ENCODE measurements at regions not wholly inside any gene's neighbourhood (a gene's known extent, or its start where the extent isn't known, plus 50 kb on each side); places are given as distances from the start of the nearest gene placed in this dataset.

- Histone ChIP-seq H3K4me1 (no peaks in the 10 kb centered on the region), H3K27ac (no peak overlapping the region), H3K9me3 (no peaks in the 10 kb centered on the region; the same call in 1 of the 3 replicates), H3K4me2 (no peak overlapping the region), H3K4me3 (no peak overlapping the region)
- ChIA-PET POLR2A (no interaction called here), CTCF (no interaction called here)
- FAIRE-seq = no peak
- ATAC-seq = no peak
- no peak for TF ChIP-seq CBX2 (IDR thresholded peaks at IDR 0.05; ENCODE audit: borderline replicate concordance, low read depth)
- TF ChIP-seq TP53 (CRISPR knock-in tag; IDR thresholded peaks at IDR 0.05) = no peak
- TF ChIP-seq USF2 (IDR thresholded peaks at IDR 0.05) = no peak
- no peak for TF ChIP-seq RFX5 (IDR thresholded peaks at IDR 0.05)
- TF ChIP-seq RNF2 (IDR thresholded peaks at IDR 0.05; ENCODE audit: borderline replicate concordance, low read depth) = no peak
- DNase-seq (ENCODE audit: low read depth in 1 of 2, low spot score in 1 of 2) = no peak
- 2% methylated on average over 6 of the region's 6 CpGs for WGBS (ENCODE audit: missing lambda C conversion rate)
These were observed 963.8 kb upstream of the FLRT2 start for GRCh38 chr14:84566109-84566508.

- POLR2A ChIA-PET = no interaction called here
- H3K27ac ChIP-seq = no peak overlapping the region
- TF ChIP-seq ESRRA (IDR thresholded peaks at IDR 0.05; ENCODE audit: borderline replicate concordance, low read length) (no peak), CBX2 (IDR thresholded peaks at IDR 0.05; ENCODE audit: borderline replicate concordance, low read depth) (no peak), TP53 (CRISPR knock-in tag; IDR thresholded peaks at IDR 0.05) (no peak), JUNB (IDR thresholded peaks at IDR 0.05) (no peak), PHF8 (IDR thresholded peaks at IDR 0.05; ENCODE audit: borderline replicate concordance, low read depth) (no peak), REST (IDR thresholded peaks at IDR 0.05) (no peak), RAD21 (conservative IDR thresholded peaks at IDR 0.05 in 1 of 2, IDR thresholded peaks at IDR 0.05 in 1 of 2) (no peak), CEBPB (IDR thresholded peaks at IDR 0.05) (no peak), NPAS2 (CRISPR knock-in tag; IDR thresholded peaks at IDR 0.05; ENCODE audit: borderline replicate concordance) (no peak), RNF2 (IDR thresholded peaks at IDR 0.05; ENCODE audit: borderline replicate concordance, low read depth) (no peak), ELK1 (IDR thresholded peaks at IDR 0.05; ENCODE audit: low read depth, low read length) (no peak), MYC (IDR thresholded peaks at IDR 0.05; ENCODE audit: borderline replicate concordance, low read length) (no peak), ZNF302 (CRISPR knock-in tag; IDR thresholded peaks at IDR 0.05) (no peak)
- H3K4me1 ChIP-seq = no peaks in the 10 kb centered on the region
- H3K4me2 ChIP-seq = no peak overlapping the region
- H3K9me3 ChIP-seq = no peaks in the 10 kb centered on the region
- ATAC-seq (no peak), FAIRE-seq (no peak), DNase-seq (ENCODE audit: low read depth in 1 of 2, low spot score in 1 of 2) (no peak)
- no peak overlapping the region for H3K4me3 ChIP-seq
- CTCF ChIA-PET = no interaction called here
These were observed 954.3 kb upstream of the FLRT2 start for GRCh38 chr14:84575681-84576080.

- Histone ChIP-seq H3K4me3 (no peak overlapping the region), H3K9me3 (no peaks in the 10 kb centered on the region), H3K4me1 (no peaks in the 10 kb centered on the region), H3K27ac (no peak overlapping the region), H3K4me2 (no peak overlapping the region)
- POLR2A ChIA-PET = no interaction called here
- 15% methylated on average over 3 of the region's 3 CpGs for WGBS (ENCODE audit: missing lambda C conversion rate)
- ATAC-seq (no peak), FAIRE-seq (no peak), DNase-seq (ENCODE audit: low read depth in 1 of 2, low spot score in 1 of 2) (no peak)
- CTCF ChIA-PET = no interaction called here
- TF ChIP-seq HOXA7 (CRISPR knock-in tag; IDR thresholded peaks at IDR 0.05) = no peak
- no peak for TF ChIP-seq RCOR1 (IDR thresholded peaks at IDR 0.05; ENCODE audit: low read depth, low read length)
- TF ChIP-seq RARB (CRISPR knock-in tag; IDR thresholded peaks at IDR 0.05) = no peak
- no peak for TF ChIP-seq FOSL2 (IDR thresholded peaks at IDR 0.05)
- no peak for TF ChIP-seq FOSL2 (CRISPR knock-in tag; IDR thresholded peaks at IDR 0.05)
- TF ChIP-seq ATOH8 (CRISPR knock-in tag; IDR thresholded peaks at IDR 0.05; ENCODE audit: low read depth) = no peak
- no peak for TF ChIP-seq ZC3H11A (IDR thresholded peaks at IDR 0.05)
- TF ChIP-seq CHD4 (IDR thresholded peaks at IDR 0.05; ENCODE audit: borderline replicate concordance) = no peak
- TF ChIP-seq HMGXB4 (CRISPR knock-in tag; IDR thresholded peaks at IDR 0.05; ENCODE audit: borderline replicate concordance) = no peak
- TF ChIP-seq MAX (IDR thresholded peaks at IDR 0.05) = no peak
- TF ChIP-seq HEYL (CRISPR knock-in tag; IDR thresholded peaks at IDR 0.05) = no peak
- no peak for TF ChIP-seq FOXS1 (CRISPR knock-in tag; IDR thresholded peaks at IDR 0.05)
- TF ChIP-seq ZSCAN20 (CRISPR knock-in tag; IDR thresholded peaks at IDR 0.05) = no peak
These were observed 950.7 kb upstream of the FLRT2 start for GRCh38 chr14:84579292-84579691.
